Endothelial cell of umbilical vein (primary cell): ENCODE measurements at regions not wholly inside any gene's neighbourhood (a gene's known extent, or its start where the extent isn't known, plus 50 kb on each side); places are given as distances from the start of the nearest gene placed in this dataset.

ENCODE experiments used
- BruUV-seq: library from RNA; stranded (reverse); fragments of 400-500 nt; replicated peaks from 2 replicates; lab custom pipeline; 2021; lab: Mats Ljungman, UMichigan
- CTCF ChIA-PET: fragments of 300-600, 350-600 bp; sonication (Branson Sonifier 250); formaldehyde crosslinking; loops from one replicate; lab custom pipeline; 2021; ENCODE audit warnings: antibody characterized with exemption, inconsistent platforms; lab: Charles Lee
- POLR2A ChIA-PET: fragments of 300-600, 350-600 bp; sonication (Branson Sonifier 250); formaldehyde crosslinking; loops from one replicate; lab custom pipeline; 2021; ENCODE audit warnings: antibody characterized with exemption, inconsistent platforms; lab: Charles Lee
- DNase-seq: peaks from one replicate; pipeline ENCODE4 v3.0.0-alpha.2; 2011; ENCODE audit warnings: low read depth, low spot score
- FAIRE-seq: peaks from 2 replicates; lab custom pipeline; 2011; peaks lifted over from hg19 to GRCh38; lab: Jason Lieb, UNC
- H2AFZ ChIP-seq: 2 replicates; pipeline ENCODE4 v1.6.0; 2012; ENCODE audit warnings: low read depth, low read length, control low read depth, inconsistent platforms
- H3K27ac ChIP-seq: 2 replicates; pipeline ENCODE4 v1.5.1; 2011; ENCODE audit warnings: low read depth, mild to moderate bottlenecking, control low read depth, low read length, moderate library complexity; ENCODE audit not compliant: insufficient read depth
- H3K27me3 ChIP-seq, 2 experiments: 2 replicates each; pipeline versions ENCODE4 v1.6.0 to v1.6.1; 2011; ENCODE audit warnings: low read length in 2 of 2, mixed read lengths in 1 of 2; ENCODE audit not compliant: control insufficient read depth in 2 of 2, insufficient read depth in 2 of 2
- H3K36me3 ChIP-seq, 2 experiments: 2 replicates in 1 of 2; 3 replicates in 1 of 2; pipeline ENCODE4 v1.5.1; 2011; ENCODE audit warnings: low read length in 2 of 2, mild to moderate bottlenecking in 1 of 2, moderate library complexity in 1 of 2; ENCODE audit not compliant: control insufficient read depth in 2 of 2, insufficient read depth in 2 of 2; ENCODE audit errors: extremely low read depth in 1 of 2
- H3K4me1 ChIP-seq: 3 replicates; pipeline ENCODE4 v1.5.1; 2011; ENCODE audit warnings: mild to moderate bottlenecking, low read length; ENCODE audit not compliant: control insufficient read depth, insufficient read depth; ENCODE audit errors: extremely low read depth
- H3K4me2 ChIP-seq: 2 replicates; pipeline ENCODE4 v1.6.1; 2011; ENCODE audit warnings: low read length, control low read depth, mixed read lengths; ENCODE audit not compliant: insufficient read depth
- H3K4me3 ChIP-seq, 3 experiments: fragments of 200-600 bp in 1 of 3; sonication (generic), shearing (Covaris generic) in 1 of 3; replicated peaks in 1 of 3; 2 replicates each; pipeline ENCODE4 v1.5.1; 2011 to 2016; ENCODE audit warnings: control low read depth in 3 of 3, low read length in 3 of 3, mild to moderate bottlenecking in 2 of 3, inconsistent platforms in 1 of 3, low read depth in 1 of 3, moderate library complexity in 1 of 3; ENCODE audit not compliant: insufficient read depth in 1 of 3
- H3K79me2 ChIP-seq: 2 replicates; pipeline ENCODE4 v1.6.0; 2012; ENCODE audit warnings: low read length, inconsistent platforms; ENCODE audit not compliant: control insufficient read depth, insufficient read depth
- H3K9ac ChIP-seq: replicated peaks from 2 replicates; pipeline ENCODE3; 2011; ENCODE audit warnings: low read length, control low read depth; ENCODE audit not compliant: insufficient read depth; ENCODE audit errors: extremely low read depth
- H3K9me1 ChIP-seq: replicated peaks from 3 replicates; pipeline ENCODE4 v1.6.0; 2011; ENCODE audit warnings: mild to moderate bottlenecking, low read length; ENCODE audit not compliant: control insufficient read depth, insufficient read depth; ENCODE audit errors: extremely low read depth
- H3K9me3 ChIP-seq: replicated peaks from 2 replicates; pipeline ENCODE4 v1.5.1; 2012; ENCODE audit warnings: low read length, inconsistent platforms; ENCODE audit not compliant: control insufficient read depth, insufficient read depth
- H4K20me1 ChIP-seq: replicated peaks from 2 replicates; pipeline ENCODE3; 2011; ENCODE audit warnings: mild to moderate bottlenecking, low read length; ENCODE audit not compliant: control insufficient read depth, insufficient read depth; ENCODE audit errors: extremely low read depth
- CTCF ChIP-seq, 2 donors: IDR thresholded peaks; 1 replicate in 1 of 2; 2 replicates in 1 of 2; pipeline ENCODE4 v1.5.1; 2011; ENCODE audit warnings: low read length in 2 of 2, mild to moderate bottlenecking in 2 of 2, moderate library complexity in 2 of 2, control low read depth in 1 of 2, inconsistent platforms in 1 of 2, low read depth in 1 of 2; ENCODE audit not compliant: insufficient read depth in 1 of 2; ENCODE audit errors: extremely low read depth in 1 of 2
- EZH2 ChIP-seq: IDR thresholded peaks from 2 replicates; pipeline ENCODE4 v1.6.1; 2012; ENCODE audit warnings: borderline replicate concordance, low read depth, mild to moderate bottlenecking, moderate library complexity, low read length, inconsistent platforms; ENCODE audit not compliant: severe bottlenecking
- FOS ChIP-seq: IDR thresholded peaks from 2 replicates; pipeline ENCODE4 v1.6.1; 2011; ENCODE audit warnings: mild to moderate bottlenecking, low read length, moderate library complexity, borderline replicate concordance; ENCODE audit not compliant: insufficient read depth
- GATA2 ChIP-seq: IDR thresholded peaks from 2 replicates; pipeline ENCODE4 v1.7.0; 2011; ENCODE audit warnings: low read depth, mild to moderate bottlenecking, moderate library complexity, mixed read lengths, low read length; ENCODE audit not compliant: insufficient read length, insufficient read depth
- JUN ChIP-seq: IDR thresholded peaks from 2 replicates; pipeline ENCODE4 v1.6.1; 2011; ENCODE audit warnings: borderline replicate concordance, low read depth; ENCODE audit not compliant: insufficient read length, insufficient read depth
- MAX ChIP-seq: IDR thresholded peaks from 2 replicates; pipeline ENCODE4 v1.6.1; 2011; ENCODE audit not compliant: insufficient read depth, insufficient read length
- MYC ChIP-seq: IDR thresholded peaks from one replicate; pipeline ENCODE4 v1.6.1; 2011; ENCODE audit warnings: mild to moderate bottlenecking, low read depth, low read length
- POLR2A ChIP-seq: IDR thresholded peaks from 2 replicates; pipeline ENCODE4 v1.6.1; 2012; ENCODE audit warnings: low read depth, mild to moderate bottlenecking, control low read depth, low read length
- POLR2AphosphoS5 ChIP-seq: IDR thresholded peaks from 2 replicates; pipeline ENCODE4 v1.6.1; 2012; ENCODE audit warnings: low read depth, mild to moderate bottlenecking, control low read depth, low read length, moderate library complexity; ENCODE audit not compliant: insufficient read depth
- dilution Hi-C: fragments of 300-500 bp; cut with MboI; formaldehyde crosslinking; loops from one replicate; pipeline ENCODE4 v1.15.0; 2019; ENCODE audit warnings: low sequenced_read_pairs; ENCODE audit not compliant: extremely low pct_ligation_motif_present
- intact Hi-C: fragments of 100-400 bp; cut with micrococcal nuclease; formaldehyde crosslinking; loops from one replicate; pipeline ENCODE4 v1.10.0; 2022

- H3K9ac ChIP-seq: no peak overlapping the region
- no peaks in the 10 kb centered on the region for H3K36me3 ChIP-seq
- H3K27ac ChIP-seq: no peak overlapping the region
- intact Hi-C loops (no loop called here), dilution Hi-C loops (no loop called here)
- H3K9me1 ChIP-seq: no peaks in the 10 kb centered on the region
- H3K4me1 ChIP-seq: no peaks in the 10 kb centered on the region
- no peak for FAIRE-seq
- no peaks in the 10 kb centered on the region for H3K79me2 ChIP-seq
- no peak overlapping the region for H3K4me2 ChIP-seq
- H3K4me3 ChIP-seq: no peak overlapping the region
- peaks cover 0 to 3% of the 10 kb centered on the region in 2 experiments for H3K27me3 ChIP-seq
- no peak for TF ChIP-seq MAX
- TF ChIP-seq MYC: no peak
- no peak for TF ChIP-seq CTCF (IDR thresholded peaks at IDR 0.05; ENCODE audit: extremely low read depth in 1 of 2, insufficient read depth in 1 of 2, low read depth in 1 of 2, low read length in 2 of 2)
- no peak for TF ChIP-seq POLR2AphosphoS5
- TF ChIP-seq FOS: no peak
- no peak for TF ChIP-seq GATA2
- TF ChIP-seq EZH2: no peak
- no peak for TF ChIP-seq POLR2A
- TF ChIP-seq JUN: no peak
- CTCF ChIA-PET: no interaction called here
- H2AFZ ChIP-seq: no peak overlapping the region
- H3K9me3 ChIP-seq: no peaks in the 10 kb centered on the region
- POLR2A ChIA-PET: no interaction called here
- no peaks in the 10 kb centered on the region for H4K20me1 ChIP-seq
- BruUV-seq: no TSS peak
- DNase-seq: no peak
These were observed 58.6 kb upstream of the BCL11A start for GRCh38 chr2:60612033-60612432.
